ENCODE measurements at regions not wholly inside any gene's neighbourhood (a gene's known extent, or its start where the extent isn't known, plus 50 kb on each side); places are given as distances from the start of the nearest gene placed in this dataset.

GRCh38 chr7:79736418-79736817 lies 283.0 kb upstream of the MAGI2 start:
- H2AFZ ChIP-seq (ENCODE audit: low read length) = no peak overlapping the region

GRCh38 chr7:79735012-79735411 lies 281.5 kb upstream of the MAGI2 start:
- Histone ChIP-seq H3K79me1 (ENCODE audit: low read depth, low read length) (no peaks in the 10 kb centered on the region), H3K14ac (ENCODE audit: low read length) (no peak overlapping the region), H3K4me2 (ENCODE audit: insufficient read depth, low read length, poor library complexity, severe bottlenecking) (no peak overlapping the region), H2BK5ac (ENCODE audit: low read length) (no peak overlapping the region), H4K91ac (ENCODE audit: low read depth, low read length, poor library complexity) (no peak overlapping the region), H3K18ac (ENCODE audit: low read length) (no peak overlapping the region), H3K9me3 (replicated peaks in 1 of 2; ENCODE audit: control insufficient read depth in 2 of 2, insufficient read depth in 1 of 2, low read depth in 1 of 2, low read length in 2 of 2) (peaks cover 5 to 10% of the 10 kb centered on the region in 2 donors), H3K23ac (ENCODE audit: low read depth, low read length, poor library complexity) (no peak overlapping the region), H3K36me3 (replicated peaks in 1 of 2; ENCODE audit: control insufficient read depth in 2 of 2, insufficient read depth in 2 of 2, low read length in 2 of 2) (no peaks in the 10 kb centered on the region), H3K4me1 (ENCODE audit: control insufficient read depth in 2 of 2, insufficient read depth in 1 of 2, low read depth in 1 of 2, low read length in 2 of 2) (no peaks in the 10 kb centered on the region), H3K27ac (replicated peaks; ENCODE audit: low read length) (no peak overlapping the region), H3K4me3 (ENCODE audit: low read length in 2 of 2) (no peak overlapping the region), H2AFZ (ENCODE audit: low read length) (no peak overlapping the region), H2BK120ac (ENCODE audit: low read depth, low read length) (no peak overlapping the region), H3K9ac (ENCODE audit: low read depth, low read length, poor library complexity) (no peak overlapping the region), H2AK5ac (ENCODE audit: low read depth, low read length) (no peak overlapping the region), H2BK12ac (ENCODE audit: low read length) (no peak overlapping the region), H3K27me3 (ENCODE audit: control insufficient read depth in 3 of 3, insufficient read depth in 3 of 3, low read depth in 1 of 3, low read length in 3 of 3) (no peaks in the 10 kb centered on the region), H2BK15ac (ENCODE audit: low read length) (no peak overlapping the region), H4K8ac (ENCODE audit: low read depth, low read length) (no peak overlapping the region), H3K4ac (ENCODE audit: low read length) (no peak overlapping the region)
- WGBS, 2 donors (ENCODE audit: extremely low coverage in 2 of 2, insufficient read length in 2 of 2, insufficient replicate concordance in 1 of 2) = no CpG with 5 or more reads among the region's 1 CpG
- no peak for DNase-seq (ENCODE audit: low spot score)

More at GRCh38 chr7:79736418-79736817, 283.0 kb upstream of the MAGI2 start:
- H3K4me2 ChIP-seq (ENCODE audit: insufficient read depth, low read length, poor library complexity, severe bottlenecking) = no peak overlapping the region
- H4K91ac ChIP-seq (ENCODE audit: low read depth, low read length, poor library complexity) = no peak overlapping the region
- no CpG with 5 or more reads among the region's 3 CpGs for WGBS, 2 donors (ENCODE audit: extremely low coverage in 2 of 2, insufficient read length in 2 of 2, insufficient replicate concordance in 1 of 2)
- H2BK5ac ChIP-seq (ENCODE audit: low read length) = no peak overlapping the region
- no peak overlapping the region for H3K18ac ChIP-seq (ENCODE audit: low read length)
- no peaks in the 10 kb centered on the region for H3K79me1 ChIP-seq (ENCODE audit: low read depth, low read length)
- no peak overlapping the region for H3K27ac ChIP-seq (replicated peaks; ENCODE audit: low read length)
- peaks cover 5 to 10% of the 10 kb centered on the region in 2 donors for H3K9me3 ChIP-seq (replicated peaks in 1 of 2; ENCODE audit: control insufficient read depth in 2 of 2, insufficient read depth in 1 of 2, low read depth in 1 of 2, low read length in 2 of 2)
- no peak overlapping the region for H3K23ac ChIP-seq (ENCODE audit: low read depth, low read length, poor library complexity)
- H2BK120ac ChIP-seq (ENCODE audit: low read depth, low read length) = no peak overlapping the region
- H3K4me1 ChIP-seq (ENCODE audit: control insufficient read depth in 2 of 2, insufficient read depth in 1 of 2, low read depth in 1 of 2, low read length in 2 of 2) = no peaks in the 10 kb centered on the region
- no peaks in the 10 kb centered on the region for H3K36me3 ChIP-seq (replicated peaks in 1 of 2; ENCODE audit: control insufficient read depth in 2 of 2, insufficient read depth in 2 of 2, low read length in 2 of 2)
- no peak overlapping the region for H3K9ac ChIP-seq (ENCODE audit: low read depth, low read length, poor library complexity)
- no peak overlapping the region for H3K14ac ChIP-seq (ENCODE audit: low read length)
- no peak overlapping the region for H4K8ac ChIP-seq (ENCODE audit: low read depth, low read length)
- H2BK15ac ChIP-seq (ENCODE audit: low read length) = no peak overlapping the region
- no peaks in the 10 kb centered on the region for H3K27me3 ChIP-seq (ENCODE audit: control insufficient read depth in 3 of 3, insufficient read depth in 3 of 3, low read depth in 1 of 3, low read length in 3 of 3)
- H3K4me3 ChIP-seq (ENCODE audit: low read length in 2 of 2) = no peak overlapping the region
- no peak overlapping the region for H2AK5ac ChIP-seq (ENCODE audit: low read depth, low read length)
- DNase-seq (ENCODE audit: low spot score) = no peak
- no peak overlapping the region for H3K4ac ChIP-seq (ENCODE audit: low read length)
- no peak overlapping the region for H2BK12ac ChIP-seq (ENCODE audit: low read length)

GRCh38 chr7:79734181-79734580 lies 280.7 kb upstream of the MAGI2 start:
- H3K27me3 ChIP-seq (ENCODE audit: control insufficient read depth in 3 of 3, insufficient read depth in 3 of 3, low read depth in 1 of 3, low read length in 3 of 3) = no peaks in the 10 kb centered on the region
- no peak overlapping the region for H2BK5ac ChIP-seq (ENCODE audit: low read length)
- H2AK5ac ChIP-seq (ENCODE audit: low read depth, low read length) = no peak overlapping the region
- H2AFZ ChIP-seq (ENCODE audit: low read length) = no peak overlapping the region
- H3K4me3 ChIP-seq (ENCODE audit: low read length in 2 of 2) = no peak overlapping the region
- H3K9ac ChIP-seq (ENCODE audit: low read depth, low read length, poor library complexity) = no peak overlapping the region
- H2BK15ac ChIP-seq (ENCODE audit: low read length) = no peak overlapping the region
- no peak overlapping the region for H3K14ac ChIP-seq (ENCODE audit: low read length)
- no peaks in the 10 kb centered on the region for H3K36me3 ChIP-seq (replicated peaks in 1 of 2; ENCODE audit: control insufficient read depth in 2 of 2, insufficient read depth in 2 of 2, low read length in 2 of 2)
- H3K4me1 ChIP-seq (ENCODE audit: control insufficient read depth in 2 of 2, insufficient read depth in 1 of 2, low read depth in 1 of 2, low read length in 2 of 2) = no peaks in the 10 kb centered on the region
- H2BK12ac ChIP-seq (ENCODE audit: low read length) = no peak overlapping the region
- H2BK120ac ChIP-seq (ENCODE audit: low read depth, low read length) = no peak overlapping the region
- no peak for DNase-seq (ENCODE audit: low spot score)
- no peaks in the 10 kb centered on the region for H3K79me1 ChIP-seq (ENCODE audit: low read depth, low read length)
- H3K27ac ChIP-seq (replicated peaks; ENCODE audit: low read length) = no peak overlapping the region
- H3K23ac ChIP-seq (ENCODE audit: low read depth, low read length, poor library complexity) = no peak overlapping the region
- no peak overlapping the region for H3K4me2 ChIP-seq (ENCODE audit: insufficient read depth, low read length, poor library complexity, severe bottlenecking)
- no peak overlapping the region for H4K91ac ChIP-seq (ENCODE audit: low read depth, low read length, poor library complexity)
- H4K8ac ChIP-seq (ENCODE audit: low read depth, low read length) = no peak overlapping the region
- H3K9me3 ChIP-seq (replicated peaks in 1 of 2; ENCODE audit: control insufficient read depth in 2 of 2, insufficient read depth in 1 of 2, low read depth in 1 of 2, low read length in 2 of 2) = peaks cover 5 to 10% of the 10 kb centered on the region in 2 donors
- no peak overlapping the region for H3K18ac ChIP-seq (ENCODE audit: low read length)
- H3K4ac ChIP-seq (ENCODE audit: low read length) = no peak overlapping the region

- DNase-seq (ENCODE audit: low spot score) = no peak
- Histone ChIP-seq H3K4me1 (ENCODE audit: control insufficient read depth in 2 of 2, insufficient read depth in 1 of 2, low read depth in 1 of 2, low read length in 2 of 2) (no peaks in the 10 kb centered on the region), H4K8ac (ENCODE audit: low read depth, low read length) (no peak overlapping the region), H2BK120ac (ENCODE audit: low read depth, low read length) (no peak overlapping the region), H3K79me1 (ENCODE audit: low read depth, low read length) (no peaks in the 10 kb centered on the region), H3K9me3 (replicated peaks in 1 of 2; ENCODE audit: control insufficient read depth in 2 of 2, insufficient read depth in 1 of 2, low read depth in 1 of 2, low read length in 2 of 2) (peaks cover 5 to 10% of the 10 kb centered on the region in 2 donors), H2AK5ac (ENCODE audit: low read depth, low read length) (no peak overlapping the region), H3K18ac (ENCODE audit: low read length) (no peak overlapping the region), H3K4me2 (ENCODE audit: insufficient read depth, low read length, poor library complexity, severe bottlenecking) (no peak overlapping the region), H3K27me3 (ENCODE audit: control insufficient read depth in 3 of 3, insufficient read depth in 3 of 3, low read depth in 1 of 3, low read length in 3 of 3) (no peaks in the 10 kb centered on the region), H2AFZ (ENCODE audit: low read length) (no peak overlapping the region), H3K27ac (replicated peaks; ENCODE audit: low read length) (no peak overlapping the region), H2BK15ac (ENCODE audit: low read length) (no peak overlapping the region), H3K23ac (ENCODE audit: low read depth, low read length, poor library complexity) (no peak overlapping the region), H3K4me3 (ENCODE audit: low read length in 2 of 2) (no peak overlapping the region), H3K9ac (ENCODE audit: low read depth, low read length, poor library complexity) (no peak overlapping the region), H4K91ac (ENCODE audit: low read depth, low read length, poor library complexity) (no peak overlapping the region), H2BK12ac (ENCODE audit: low read length) (no peak overlapping the region), H3K36me3 (replicated peaks in 1 of 2; ENCODE audit: control insufficient read depth in 2 of 2, insufficient read depth in 2 of 2, low read length in 2 of 2) (no peaks in the 10 kb centered on the region), H2BK5ac (ENCODE audit: low read length) (no peak overlapping the region), H3K14ac (ENCODE audit: low read length) (no peak overlapping the region), H3K4ac (ENCODE audit: low read length) (no peak overlapping the region)
- WGBS, 2 donors (ENCODE audit: extremely low coverage in 2 of 2, insufficient read length in 2 of 2, insufficient replicate concordance in 1 of 2) = 100% methylated on average over 1 of the region's 2 CpGs
Measured at GRCh38 chr7:79732535-79732934, 279.1 kb upstream of the MAGI2 start.
